ENCODE measurements at regions not wholly inside any gene's neighbourhood (a gene's known extent, or its start where the extent isn't known, plus 50 kb on each side); places are given as distances from the start of the nearest gene placed in this dataset.
"Not testable (repeated sequence)": the region's sequence is repeated elsewhere in the genome, so short reads cannot be mapped to it uniquely, and the experiment has no call there.

DNA sequence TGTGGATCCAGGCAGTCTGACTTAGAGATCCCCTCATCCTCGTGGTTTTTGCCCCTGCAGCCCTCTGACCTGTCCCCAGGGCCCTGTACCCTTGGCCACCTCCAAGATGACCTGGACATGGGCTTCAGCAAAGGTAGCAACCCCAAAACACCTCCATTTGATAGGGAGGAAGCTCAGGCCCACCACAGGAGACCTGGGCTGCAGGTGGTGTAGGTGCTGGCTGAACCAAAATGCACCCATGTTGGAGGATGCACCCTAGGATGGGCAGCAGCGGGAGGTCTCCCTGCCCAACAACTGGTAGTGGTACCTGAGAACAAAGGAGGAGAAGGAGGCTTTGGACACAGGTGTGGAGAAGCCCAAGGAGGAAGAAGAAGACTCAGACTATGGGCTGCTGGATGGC, 188.7 kb downstream of the ZNF716 start:
- no peak for DNase-seq

- DNase-seq: no peak
Measured at GRCh38 chr7:57641521-57642067, 191.6 kb downstream of the ZNF716 start.

- no peak for DNase-seq
Measured at GRCh38 chr7:57642730-57643129, 192.8 kb downstream of the ZNF716 start.

GRCh38 chr7:57646219-57646900, 196.4 kb downstream of the ZNF716 start:
- DNase-seq: no peak

GRCh38 chr7:57646901-57647246, 196.9 kb downstream of the ZNF716 start:
- DNase-seq: peak; percentile 5

DNA sequence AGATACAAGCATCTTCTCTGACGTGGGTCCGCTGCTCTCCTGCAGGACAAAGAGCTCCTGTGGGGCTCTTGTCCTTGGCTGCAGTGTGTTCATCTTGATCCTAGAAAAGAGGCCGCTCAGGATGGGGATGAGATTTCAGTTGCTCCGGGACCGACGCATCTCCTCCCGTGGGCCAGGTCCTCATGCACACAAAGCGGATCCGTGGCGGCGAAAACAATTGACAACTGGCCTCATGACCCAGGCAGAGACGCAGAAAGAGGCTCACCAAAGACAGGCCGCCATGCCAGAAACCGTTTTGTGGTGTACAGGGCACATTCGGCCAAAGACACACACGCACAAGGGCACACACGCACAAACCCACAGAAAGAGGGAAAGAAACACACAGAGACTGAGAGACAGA, 200.4 kb downstream of the ZNF716 start:
- DNase-seq: not testable (repeated sequence)

GRCh38 chr7:57651006-57651405, 201.0 kb downstream of the ZNF716 start:
- no peak for DNase-seq

DNA sequence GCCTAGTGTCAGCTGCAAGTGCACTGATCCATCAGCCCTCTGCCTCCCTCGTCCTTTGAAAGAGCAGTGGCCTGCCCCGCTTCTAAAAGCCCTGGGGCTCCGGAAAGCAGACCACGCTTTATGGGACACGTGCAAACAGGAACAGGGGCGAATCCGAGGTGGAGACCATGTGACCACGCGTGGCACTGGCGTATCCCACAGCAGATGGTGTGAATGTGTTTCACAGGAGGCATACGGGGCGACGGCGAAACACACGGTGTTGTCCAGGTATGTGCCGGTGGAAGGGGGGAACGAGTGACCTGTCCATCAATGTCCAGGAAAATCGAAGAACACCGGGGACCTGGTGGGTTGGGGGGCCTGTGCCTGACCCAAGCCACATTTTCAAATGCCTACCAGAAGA, 201.6 kb downstream of the ZNF716 start:
- not testable (repeated sequence) for DNase-seq

DNA sequence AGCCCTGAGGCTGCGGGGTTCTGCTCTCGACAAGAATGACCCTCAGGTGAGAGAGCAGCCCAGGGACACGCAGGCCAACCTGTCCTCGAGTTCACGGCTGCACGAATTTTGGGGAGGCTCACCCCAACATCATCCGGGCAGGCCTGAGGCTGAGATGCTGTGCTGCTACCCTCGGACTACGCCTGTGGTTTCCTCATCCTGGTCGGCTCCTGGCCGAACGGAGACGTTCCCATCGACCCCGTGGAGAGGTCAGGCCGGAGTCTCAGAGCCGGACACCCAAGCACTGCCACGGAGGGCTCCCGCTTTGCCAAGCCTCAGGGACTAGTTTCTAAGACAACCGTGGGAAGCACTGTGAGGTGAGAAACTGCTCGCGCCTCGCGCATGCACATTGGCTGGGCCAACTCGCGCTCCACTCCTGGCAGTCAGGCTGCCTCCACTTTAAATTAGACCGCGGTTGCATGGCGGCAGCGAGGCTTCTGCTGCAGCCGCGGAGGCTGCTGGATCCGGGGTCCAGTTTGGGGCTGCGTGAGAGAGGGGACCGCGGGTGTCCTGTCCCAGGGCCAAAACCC, 203.4 kb downstream of the ZNF716 start:
- DNase-seq: no peak

DNA sequence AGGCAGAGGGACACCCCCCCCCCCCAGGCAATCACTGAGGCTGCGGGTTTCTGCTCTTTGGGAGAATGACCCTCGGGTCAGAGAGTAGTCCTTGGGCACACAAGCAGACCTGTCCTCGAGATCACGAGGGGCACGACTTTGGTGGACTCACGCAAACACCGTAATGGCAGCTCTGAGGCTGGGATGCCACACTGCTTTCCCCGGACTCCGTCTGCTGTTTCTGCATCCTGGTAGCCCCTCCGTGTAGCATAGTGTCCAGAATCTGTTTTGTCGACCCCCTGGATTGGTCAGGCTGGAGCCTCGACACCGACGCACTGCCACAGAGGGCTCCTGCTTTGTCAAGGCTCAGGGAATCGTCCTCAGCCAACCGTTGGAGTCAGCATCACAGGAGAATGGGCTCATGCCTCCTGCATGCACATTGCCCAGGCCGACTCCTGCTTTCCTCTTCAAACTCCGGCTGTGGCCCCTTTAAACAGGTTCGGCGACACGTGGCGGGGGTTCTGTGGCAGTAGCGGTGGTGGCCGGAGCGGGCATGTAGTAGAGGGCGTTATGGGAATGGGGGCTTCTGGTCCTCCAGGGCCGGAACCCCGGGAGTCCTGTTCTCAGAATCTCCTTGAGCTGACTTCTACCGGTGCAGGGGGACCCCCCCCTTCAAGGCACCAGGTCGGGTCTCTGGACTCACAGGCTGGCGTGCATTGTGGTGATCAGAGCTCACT, 205.3 kb downstream of the ZNF716 start:
- DNase-seq: not testable (repeated sequence)

GRCh38 chr7:57659226-57659625, 209.2 kb downstream of the ZNF716 start:
- not testable (repeated sequence) for DNase-seq

- DNase-seq: not testable (repeated sequence)
Measured at GRCh38 chr7:57676928-57677327, 227.0 kb downstream of the ZNF716 start.

GRCh38 chr7:57685418-57685817, 235.4 kb downstream of the ZNF716 start:
- no peak for DNase-seq

Data from NCI-H1694 treated with DMSO at 0.1 percent for 48 hours (cell line).